RPMI8226 (cell line): ENCODE measurements at regions not wholly inside any gene's neighbourhood (a gene's known extent, or its start where the extent isn't known, plus 50 kb on each side); places are given as distances from the start of the nearest gene placed in this dataset.

ENCODE experiments used
- DNase-seq: peaks from one replicate; pipeline ENCODE4 v3.0.0-alpha.2; 2015

DNA sequence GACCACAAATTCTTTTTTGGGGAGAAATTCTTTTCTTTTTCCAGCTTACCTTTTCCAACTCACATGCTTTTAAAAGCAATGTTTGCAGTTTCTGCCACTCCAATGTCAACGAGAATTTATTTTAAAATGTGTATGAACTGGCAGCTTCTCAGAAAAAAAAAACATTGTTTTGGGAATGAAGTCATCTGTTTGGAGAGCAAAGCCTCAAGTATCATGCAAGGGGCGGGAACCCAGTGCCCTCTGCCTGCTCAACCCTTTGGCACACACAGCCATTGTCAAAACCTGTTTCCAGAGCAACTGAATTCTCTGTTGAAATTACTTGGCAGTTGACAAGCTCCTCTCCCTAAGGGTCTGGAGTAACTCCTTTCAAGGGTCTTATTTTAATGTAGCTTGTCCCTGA is 128.5 kb downstream of the QPCT start:
- DNase-seq = no peak

DNA sequence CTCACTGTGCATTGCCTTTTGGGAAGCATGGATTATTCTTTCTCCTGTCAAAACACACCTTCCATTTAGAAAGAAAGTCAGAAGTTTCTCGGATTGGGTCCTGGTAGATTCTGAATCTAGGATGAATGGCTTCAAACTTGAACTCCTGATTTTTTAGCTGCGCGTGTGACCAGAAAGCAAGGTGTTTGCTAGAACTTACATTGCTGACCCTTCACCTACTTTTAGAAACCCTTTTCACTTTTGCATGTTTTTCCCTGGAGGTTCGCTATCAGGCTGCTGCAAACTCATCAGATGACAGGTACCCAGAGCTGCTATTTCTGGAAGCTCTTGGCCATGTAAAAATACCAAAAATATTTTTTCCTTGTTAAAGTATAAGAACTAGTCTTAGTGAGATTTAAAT is 132.0 kb downstream of the QPCT start:
- no peak for DNase-seq

GRCh38 chr2:37477921-37478320 is 133.5 kb downstream of the QPCT start:
- DNase-seq = no peak

GRCh38 chr2:37481244-37481643 is 136.8 kb downstream of the QPCT start:
- no peak for DNase-seq

GRCh38 chr2:37489041-37489456 is 144.6 kb downstream of the QPCT start:
- no peak for DNase-seq

DNA sequence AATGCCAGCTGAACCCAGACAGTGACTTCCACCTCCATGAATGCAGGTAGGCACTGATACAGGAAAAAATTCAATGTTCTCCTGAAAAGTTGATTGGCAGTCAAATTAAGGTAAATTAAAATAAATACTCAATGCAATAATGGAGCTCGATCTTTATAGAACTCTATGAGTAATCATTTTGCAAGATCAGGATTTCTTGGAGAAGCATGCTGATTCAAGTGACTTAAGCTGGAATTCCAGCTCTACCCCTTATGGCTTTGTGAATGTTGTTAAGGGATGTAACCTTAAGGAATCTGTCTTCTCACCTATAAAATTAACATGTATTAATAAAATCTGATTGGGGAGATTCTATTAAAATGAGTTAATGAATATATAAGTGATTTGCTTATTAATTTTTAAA is 145.1 kb downstream of the QPCT start:
- no peak for DNase-seq

GRCh38 chr2:37493425-37493824 is 149.0 kb downstream of the QPCT start:
- DNase-seq = no peak

DNA sequence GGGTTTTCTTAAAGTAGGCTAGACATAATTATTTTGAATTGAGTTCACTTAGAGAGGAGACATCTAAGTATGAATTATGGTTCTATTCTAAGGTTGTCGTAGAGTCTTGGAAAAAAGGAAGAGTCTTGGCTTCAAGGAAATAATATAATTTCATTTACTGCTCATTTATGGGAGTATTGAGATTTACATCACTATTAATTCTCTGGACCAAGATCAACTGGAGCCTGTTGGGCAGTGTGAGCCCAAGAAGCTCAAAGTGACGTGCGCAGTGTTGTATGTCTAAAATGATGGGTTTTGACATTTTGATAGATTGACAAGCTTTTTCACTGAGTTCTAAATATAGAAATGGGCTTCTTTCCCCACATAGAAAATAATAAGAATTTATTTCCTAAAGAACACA is 154.7 kb downstream of the QPCT start:
- DNase-seq = no peak

DNA sequence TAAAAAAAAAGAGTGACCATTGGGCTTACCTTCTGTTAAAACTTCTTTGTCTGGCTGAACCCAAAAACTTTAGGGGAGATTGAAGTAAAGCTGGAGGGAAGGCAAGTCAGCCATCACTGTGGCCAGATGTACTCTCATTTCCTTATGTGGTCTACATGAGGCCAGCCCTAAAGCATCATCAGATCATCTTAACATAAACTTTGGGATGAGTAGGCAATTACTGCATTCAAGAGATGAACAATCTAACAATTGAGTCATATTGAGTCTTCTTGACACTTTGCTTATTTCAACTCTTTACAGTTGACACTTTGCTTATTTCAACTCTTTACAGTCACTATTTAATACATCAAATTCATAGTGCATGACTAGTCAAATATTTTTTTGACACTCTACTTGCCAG is 155.6 kb downstream of the QPCT start:
- DNase-seq = no peak

GRCh38 chr2:37501113-37501512 is 156.7 kb downstream of the QPCT start:
- DNase-seq = no peak

DNA sequence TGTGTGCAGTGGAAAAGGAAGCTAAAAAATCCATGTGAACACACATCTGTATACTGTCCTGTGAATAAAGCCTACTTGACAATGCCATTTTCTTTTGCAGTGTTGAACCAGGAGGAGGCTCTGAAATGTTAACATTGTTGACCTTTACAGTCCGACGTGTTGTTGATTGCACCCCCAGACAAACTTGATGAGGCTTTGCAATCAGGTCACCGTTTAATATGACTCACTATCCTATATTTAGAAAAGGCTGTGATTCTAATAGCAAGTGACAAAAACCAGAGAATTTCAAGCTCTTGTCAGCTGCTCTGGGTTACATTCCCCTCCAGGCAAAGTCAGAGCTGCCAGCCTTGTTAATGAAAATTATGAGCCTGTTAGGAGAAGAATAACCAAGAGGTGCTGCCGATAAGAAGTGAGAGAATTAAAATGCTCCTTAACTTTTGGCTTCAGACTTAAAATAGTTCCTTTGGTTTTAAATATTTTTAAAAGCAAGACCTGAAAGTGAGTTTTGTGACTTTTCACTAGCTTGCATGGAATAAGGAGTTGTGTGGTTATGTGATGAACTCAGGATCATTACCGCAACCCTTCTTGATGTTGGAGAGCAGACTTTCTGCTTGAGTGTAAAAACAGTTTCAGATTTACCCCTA is 162.1 kb downstream of the QPCT start:
- no peak for DNase-seq

DNA sequence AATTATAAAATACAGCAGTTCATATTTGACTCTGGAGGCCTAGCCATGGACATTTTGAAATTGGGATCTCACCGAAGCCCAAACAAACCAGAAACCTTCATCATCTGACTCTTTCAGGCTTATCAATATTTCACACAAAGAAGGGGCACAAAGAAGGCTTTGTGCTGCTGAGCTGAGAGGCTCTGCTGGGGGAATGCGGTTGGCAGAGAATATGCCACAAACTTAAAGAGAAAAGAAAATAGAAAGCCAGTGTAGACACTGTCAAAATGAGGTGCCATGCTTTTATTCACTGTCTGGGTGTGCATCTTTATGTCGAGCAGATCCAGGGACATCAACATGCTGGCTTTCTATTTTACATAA is 162.6 kb downstream of the QPCT start:
- no peak for DNase-seq

GRCh38 chr2:37507703-37508102 is 163.3 kb downstream of the QPCT start:
- no peak for DNase-seq

GRCh38 chr2:37512971-37513370 is 158.5 kb downstream of the CDC42EP3 start:
- no peak for DNase-seq

GRCh38 chr2:37523814-37524362 is 147.6 kb downstream of the CDC42EP3 start:
- no peak for DNase-seq

- DNase-seq = no peak
Measured at GRCh38 chr2:37526323-37526722, 145.1 kb downstream of the CDC42EP3 start.

GRCh38 chr2:37526856-37527255 is 144.6 kb downstream of the CDC42EP3 start:
- no peak for DNase-seq

- DNase-seq = no peak
Measured at GRCh38 chr2:37527361-37527760, 144.1 kb downstream of the CDC42EP3 start.

- no peak for DNase-seq
Measured at GRCh38 chr2:37529830-37530415, 141.5 kb downstream of the CDC42EP3 start.

- no peak for DNase-seq
Measured at GRCh38 chr2:37532503-37532902, 138.9 kb downstream of the CDC42EP3 start.

- DNase-seq = no peak
Measured at GRCh38 chr2:37537316-37537715, 134.1 kb downstream of the CDC42EP3 start.

DNA sequence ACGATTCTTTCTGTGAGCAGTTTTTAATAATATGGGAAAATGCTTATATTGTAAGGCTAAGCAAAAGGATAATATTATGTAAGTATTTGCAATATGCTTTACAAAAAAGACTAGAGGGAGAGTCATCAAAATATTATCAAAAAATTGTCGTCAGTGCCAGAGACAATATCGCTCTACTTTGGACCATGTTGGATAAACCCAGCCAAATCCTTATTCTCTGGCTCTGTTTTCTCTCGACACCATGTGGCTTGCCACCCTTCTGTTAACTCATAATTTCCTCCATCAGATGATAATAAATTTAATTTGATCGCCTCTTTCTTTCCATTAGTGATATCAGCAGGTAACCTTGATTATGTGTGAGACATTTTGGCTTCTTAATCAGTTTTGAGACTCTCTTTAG is 129.9 kb downstream of the CDC42EP3 start:
- DNase-seq = no peak

- no peak for DNase-seq
Measured at GRCh38 chr2:37543999-37544557, 127.4 kb downstream of the CDC42EP3 start.

- DNase-seq = no peak
Measured at GRCh38 chr2:37544591-37545031, 126.8 kb downstream of the CDC42EP3 start.

DNA sequence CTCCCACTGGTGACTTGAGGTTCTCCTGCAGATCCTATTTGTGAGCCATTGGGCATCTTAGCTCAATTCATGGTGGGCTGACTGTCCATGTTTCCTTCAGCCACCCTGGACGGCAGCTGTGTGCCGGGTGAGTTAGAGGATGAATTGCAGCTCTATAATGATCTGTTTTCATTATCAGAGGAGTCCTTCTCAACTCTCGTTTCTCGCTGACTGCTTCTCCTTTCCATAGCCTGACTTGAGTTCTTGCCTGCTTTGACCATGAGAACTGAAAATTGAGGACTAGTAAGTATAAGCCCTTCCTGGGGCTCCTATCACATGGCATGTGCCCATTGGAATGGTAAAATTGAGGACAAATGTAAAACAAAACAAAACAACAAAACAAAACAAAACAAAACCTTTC is 121.8 kb downstream of the CDC42EP3 start:
- DNase-seq = no peak
